Urothelium cell line (cell line): ENCODE measurements at regions not wholly inside any gene's neighbourhood (a gene's known extent, or its start where the extent isn't known, plus 50 kb on each side); places are given as distances from the start of the nearest gene placed in this dataset.
"Not testable (repeated sequence)": the region's sequence is repeated elsewhere in the genome, so short reads cannot be mapped to it uniquely, and the experiment has no call there.

Experiments
- DNase-seq: peaks from one replicate; pipeline ENCODE4 v3.0.0; 2011; ENCODE audit warnings: low spot score, mixed read lengths
- FAIRE-seq: peaks from 2 replicates; lab custom pipeline; 2011; peaks lifted over from hg19 to GRCh38; lab: Jason Lieb, UNC

DNA sequence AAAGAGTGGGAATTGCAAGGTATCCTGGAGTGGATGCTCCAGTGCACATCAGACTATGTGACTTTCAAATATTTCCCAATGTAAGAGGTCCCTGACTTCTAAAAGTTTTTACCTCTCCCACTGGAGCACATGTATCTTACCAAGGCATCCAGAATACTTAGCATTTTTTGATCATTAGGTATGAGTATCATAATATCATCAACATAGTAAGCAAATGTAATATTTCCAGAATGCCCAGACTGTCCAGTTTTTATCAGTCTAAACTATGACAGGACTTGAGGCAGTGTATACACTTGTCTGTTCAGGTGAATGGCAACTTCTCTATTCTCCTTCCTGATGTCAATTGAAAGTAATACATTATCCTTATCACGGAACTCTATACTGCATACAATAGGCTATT, 924.6 kb upstream of the GJE1 start:
- DNase-seq (no peak), FAIRE-seq (no peak)

DNA sequence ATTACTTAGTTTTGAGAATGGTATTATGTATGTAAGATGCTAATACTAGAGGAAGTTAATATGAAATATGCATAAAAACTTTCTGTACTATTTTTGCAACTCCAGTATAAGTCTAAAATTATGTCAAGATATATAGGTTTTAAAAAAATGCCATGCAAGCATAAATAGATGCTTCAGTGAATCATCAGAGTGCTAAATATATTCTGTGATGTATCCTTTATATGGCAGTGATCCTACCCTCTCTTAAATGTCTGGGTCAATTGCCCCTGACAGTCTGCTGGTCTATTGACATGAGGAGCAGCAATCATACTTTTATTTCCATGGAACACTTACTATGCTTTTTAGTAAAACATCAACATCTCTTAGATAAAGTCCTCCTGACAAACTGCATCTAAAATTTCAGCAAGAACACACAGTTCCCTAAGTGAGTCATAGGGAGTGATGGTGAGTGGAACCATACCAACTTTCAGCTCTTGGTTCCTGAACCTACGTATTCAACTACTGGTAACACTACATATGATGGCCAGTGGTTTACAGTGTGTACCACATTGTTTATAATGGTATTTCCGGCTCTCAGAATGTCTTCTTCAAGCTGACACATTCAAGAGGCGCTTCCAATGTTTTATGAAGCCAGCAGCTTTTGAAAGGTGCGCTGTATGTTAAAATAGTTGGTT, 928.7 kb upstream of the GJE1 start:
- FAIRE-seq, result no peak
- DNase-seq, result no peak

DNA sequence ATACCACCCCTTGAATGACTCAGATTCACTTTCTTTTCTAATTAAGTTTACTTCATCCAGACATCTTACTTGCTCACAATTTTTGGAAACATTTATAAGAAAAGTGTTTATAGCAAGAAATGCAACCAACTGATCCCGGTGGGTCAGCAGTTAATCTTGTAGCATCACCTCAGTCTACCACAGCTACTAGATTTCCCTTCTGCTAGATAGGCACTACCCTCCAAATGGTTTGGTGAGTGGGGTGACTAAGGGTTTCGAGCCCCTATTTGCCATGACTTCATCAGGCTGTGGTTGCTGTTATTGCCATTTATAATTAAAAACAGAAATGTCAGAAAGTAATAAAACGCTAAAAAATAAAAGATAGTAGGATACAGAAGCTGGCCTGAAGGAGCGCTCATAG, 930.1 kb upstream of the GJE1 start:
- FAIRE-seq, result no peak
- DNase-seq, result no peak

DNA sequence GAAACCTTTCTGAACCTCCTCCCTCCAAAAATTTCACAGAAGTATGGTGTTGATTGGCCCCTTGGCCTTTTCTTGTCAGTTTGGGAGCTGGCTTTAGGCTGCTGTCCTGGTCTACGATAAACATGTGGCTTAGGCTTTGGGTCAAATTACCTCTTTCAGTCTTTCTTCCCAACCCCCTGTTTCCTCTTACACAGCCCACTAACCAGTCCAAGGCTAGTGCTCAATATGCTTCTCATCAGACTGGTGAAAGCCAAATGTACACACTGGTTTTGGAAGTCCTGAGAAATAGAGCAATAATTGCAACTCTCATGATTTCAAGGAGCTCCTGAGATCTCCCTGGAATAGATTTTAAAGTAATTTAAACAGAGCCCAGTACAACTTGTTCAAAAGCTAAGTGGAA, 933.7 kb upstream of the GJE1 start:
- no peak for FAIRE-seq
- DNase-seq, result no peak

DNA sequence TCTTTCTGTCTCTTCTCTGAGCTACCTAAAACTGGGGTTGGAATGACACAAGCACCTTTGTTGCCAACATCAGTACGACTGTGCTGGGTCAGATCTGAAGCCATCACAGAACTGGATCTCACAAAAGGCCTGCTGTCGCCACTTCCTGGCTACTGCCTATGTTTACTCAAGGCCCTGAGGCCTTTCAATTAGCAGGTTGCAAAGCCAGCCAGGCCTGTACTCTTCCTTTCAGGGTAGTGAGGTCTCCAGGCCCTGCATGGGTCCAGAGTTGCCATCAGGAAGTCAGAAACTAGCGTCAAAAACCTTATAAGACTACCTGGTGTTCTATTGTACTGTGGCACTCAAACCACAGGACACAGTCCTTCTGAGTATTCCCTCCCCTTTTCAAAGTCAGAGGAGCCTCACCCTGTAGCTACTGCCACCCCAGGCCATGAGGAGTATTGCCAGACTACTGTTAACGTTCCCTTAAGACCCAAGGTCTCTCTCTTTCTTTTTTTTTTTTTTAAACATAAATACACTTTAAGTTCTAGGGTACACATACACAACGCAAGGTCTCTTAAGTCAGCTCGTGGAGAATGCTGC, 937.4 kb upstream of the GJE1 start:
- FAIRE-seq (no peak), DNase-seq (no peak)

DNA sequence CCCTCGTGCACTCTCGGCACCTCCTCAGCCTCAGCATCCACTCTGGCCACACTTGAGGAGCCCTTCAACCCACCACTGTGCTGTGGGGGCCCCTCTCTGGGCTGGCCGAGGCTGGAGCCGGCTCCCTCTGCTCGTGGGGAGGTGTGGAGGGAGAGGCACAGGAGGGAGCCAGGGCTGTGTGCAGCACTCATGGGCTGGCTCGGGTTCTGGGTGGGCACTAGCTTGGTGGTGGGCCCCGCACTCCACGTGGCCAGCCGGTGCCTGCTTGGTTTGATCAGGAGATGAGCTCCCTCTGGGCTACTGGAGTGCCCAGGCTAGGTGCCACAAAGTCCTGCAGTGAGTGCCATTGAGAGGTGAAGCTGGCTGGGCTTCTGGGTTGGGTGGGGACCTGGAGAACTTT, 949.4 kb upstream of the GJE1 start:
- DNase-seq (no peak), FAIRE-seq (no peak)

DNA sequence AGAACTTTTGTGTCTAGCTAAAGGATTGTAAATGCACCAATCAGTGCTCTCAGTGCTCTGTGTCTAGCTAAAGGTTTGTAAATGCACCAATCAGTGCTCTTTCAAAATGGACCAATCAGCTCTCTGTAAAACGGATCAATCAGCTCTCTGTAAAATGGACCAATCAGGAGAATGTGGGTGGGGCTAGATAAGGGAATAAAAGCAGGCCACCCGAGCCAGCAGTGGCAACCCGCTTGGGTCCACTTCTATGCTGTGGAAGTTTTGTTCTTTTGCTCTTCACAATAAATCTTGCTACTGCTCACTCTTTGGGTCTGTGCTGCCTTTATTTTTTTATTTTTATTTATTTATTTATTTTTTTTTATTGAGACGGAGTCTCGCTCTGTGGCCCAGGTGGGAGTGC, 957.3 kb upstream of the GJE1 start:
- not testable (repeated sequence) for DNase-seq, FAIRE-seq

DNA sequence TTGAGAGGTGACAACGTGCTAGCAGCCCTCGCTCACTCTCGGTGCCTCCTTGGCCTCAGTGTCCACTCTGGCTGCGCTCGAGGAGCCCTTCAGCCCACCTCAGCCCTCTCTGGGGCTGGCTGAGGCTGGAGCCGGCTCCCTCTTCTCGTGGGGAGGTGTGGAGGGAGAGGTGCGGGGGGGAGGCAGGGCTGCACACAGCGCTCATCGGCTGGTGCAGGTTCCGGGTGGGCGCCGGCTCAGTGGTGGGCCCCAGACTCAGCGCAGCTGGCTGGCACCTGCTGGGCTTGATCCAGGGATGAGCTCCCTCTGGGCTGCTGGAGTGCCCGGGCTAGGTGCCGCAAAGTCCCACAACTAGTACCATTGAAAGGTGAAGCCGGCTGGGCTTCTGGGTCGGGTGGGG, 957.8 kb upstream of the GJE1 start:
- DNase-seq (no peak), FAIRE-seq (no peak)

DNA sequence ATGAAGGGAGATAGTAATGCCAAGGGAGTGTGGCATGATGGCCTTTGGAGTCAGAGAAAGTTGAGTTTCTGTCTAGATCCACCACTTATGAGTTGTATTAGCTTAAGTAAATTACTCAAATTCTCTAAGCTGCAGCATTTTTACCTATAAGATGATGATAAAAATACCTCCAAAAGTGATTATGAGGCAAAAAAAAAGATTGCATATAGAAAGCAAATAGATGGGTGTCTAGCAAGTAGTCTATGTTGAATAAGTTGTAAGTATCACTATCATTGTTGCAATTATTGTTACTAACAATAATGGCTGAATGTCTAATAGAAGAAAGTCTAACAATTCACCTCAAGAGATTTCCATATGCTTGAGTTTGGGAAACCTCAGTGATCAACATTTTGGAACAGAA, 959.2 kb upstream of the GJE1 start:
- DNase-seq, result no peak
- FAIRE-seq, result no peak

DNA sequence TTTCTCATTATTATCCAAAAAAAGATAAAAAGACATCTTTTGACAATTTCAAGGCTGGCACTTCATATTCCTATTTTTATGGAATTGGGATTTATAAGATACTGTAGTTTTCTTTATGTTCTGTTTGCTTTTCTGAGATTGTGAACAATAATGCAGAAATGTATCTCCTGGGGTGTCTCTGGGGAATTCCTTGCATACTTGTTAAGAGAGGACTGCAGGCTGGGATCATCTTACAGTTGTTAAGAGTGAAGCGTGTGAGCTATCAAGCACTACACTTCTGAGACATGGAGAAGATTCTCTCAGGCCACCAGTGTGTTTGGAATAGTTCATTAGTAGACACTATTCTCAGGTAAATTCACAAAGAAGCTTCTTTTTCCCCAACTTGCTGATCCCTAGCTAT, 963.3 kb upstream of the GJE1 start:
- DNase-seq (no peak), FAIRE-seq (no peak)

DNA sequence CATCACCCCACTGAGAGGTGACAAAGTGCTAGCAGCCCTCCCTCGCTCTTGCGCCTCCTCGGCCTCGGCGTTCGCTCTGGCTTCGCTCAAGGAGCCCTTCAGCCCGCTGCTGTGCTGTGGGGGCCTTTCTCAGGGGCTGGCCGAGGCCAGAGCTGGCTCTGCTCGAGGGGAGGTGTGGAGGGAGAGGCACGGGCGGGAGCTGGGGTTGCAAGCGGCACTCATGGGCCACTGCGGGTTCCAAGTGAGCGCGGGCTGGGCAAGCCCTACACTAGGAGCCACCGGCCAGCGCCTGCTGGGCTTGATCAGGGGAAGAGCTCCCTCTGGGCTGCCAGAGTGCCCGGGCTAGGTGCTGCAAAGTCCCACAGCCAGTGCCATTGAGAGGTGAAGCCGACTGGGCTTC, 964.8 kb upstream of the GJE1 start:
- FAIRE-seq, result no peak

DNA sequence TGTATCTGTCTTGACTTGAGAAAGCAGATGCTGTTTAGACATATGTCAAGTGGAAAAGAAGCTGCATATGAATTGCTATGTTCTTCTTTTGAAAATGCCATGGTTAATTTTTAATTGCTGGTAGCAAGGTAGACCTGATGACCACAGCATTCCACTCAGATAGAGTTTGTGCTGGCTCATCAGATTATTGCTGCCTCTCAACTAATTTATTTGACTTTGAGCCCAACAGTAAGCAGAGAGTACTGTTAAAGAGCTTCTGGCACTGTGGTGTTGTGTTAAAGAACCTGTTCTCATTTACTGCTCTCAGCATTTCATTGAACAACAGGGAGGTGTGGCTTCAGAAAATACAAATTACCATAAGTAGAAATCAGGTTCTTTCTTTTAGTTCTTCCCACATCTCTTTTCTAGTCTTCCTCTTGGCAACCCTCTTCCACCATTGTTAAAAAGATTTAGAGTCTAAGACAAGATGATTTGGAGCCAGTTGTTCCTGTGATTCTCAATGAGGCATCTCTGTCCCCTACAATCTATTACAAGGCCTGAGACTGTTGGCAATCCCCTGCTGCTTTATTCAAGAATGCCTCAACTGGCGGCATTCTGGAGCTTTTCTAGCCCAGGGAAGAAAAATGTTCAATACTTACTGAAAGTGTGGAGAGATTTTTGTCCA, 967.6 kb upstream of the GJE1 start:
- no peak for DNase-seq
- FAIRE-seq, result no peak

More for the DNA sequence above, 964.8 kb upstream of the GJE1 start:
- DNase-seq, result no peak

DNA sequence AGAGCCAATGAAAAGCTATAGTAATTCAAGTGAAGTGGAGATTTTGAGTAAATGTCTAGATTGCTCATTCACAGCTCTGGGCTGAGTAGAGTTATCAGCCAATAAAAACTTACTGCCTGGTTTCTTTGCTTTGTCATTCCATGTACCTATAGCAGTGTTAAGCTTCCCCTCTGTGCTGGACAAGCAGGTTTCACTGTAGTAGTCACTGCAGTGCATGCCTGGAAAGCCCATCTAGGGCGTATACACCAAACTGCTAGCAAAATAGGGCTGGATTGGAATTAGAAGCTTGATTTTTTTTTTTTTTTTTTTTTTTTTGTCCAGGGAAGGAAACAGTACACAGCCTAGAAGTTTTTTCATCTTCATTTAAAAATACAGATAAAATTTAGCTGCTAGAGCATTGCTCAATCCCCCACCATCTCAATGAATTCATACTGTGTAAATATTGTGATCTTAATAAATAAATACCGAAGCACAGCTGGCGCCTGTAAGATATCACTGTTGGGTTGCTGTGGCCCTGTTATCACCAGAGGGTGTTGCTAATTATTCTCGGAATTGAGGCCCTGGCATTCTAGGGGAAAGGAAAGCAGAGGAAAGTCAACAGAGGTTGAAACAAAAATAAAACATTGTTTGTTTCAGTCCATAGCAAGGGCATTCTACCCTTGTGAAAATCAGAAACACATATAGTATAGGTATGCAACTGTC, 968.5 kb upstream of the GJE1 start:
- DNase-seq, result no peak
- FAIRE-seq, result no peak

DNA sequence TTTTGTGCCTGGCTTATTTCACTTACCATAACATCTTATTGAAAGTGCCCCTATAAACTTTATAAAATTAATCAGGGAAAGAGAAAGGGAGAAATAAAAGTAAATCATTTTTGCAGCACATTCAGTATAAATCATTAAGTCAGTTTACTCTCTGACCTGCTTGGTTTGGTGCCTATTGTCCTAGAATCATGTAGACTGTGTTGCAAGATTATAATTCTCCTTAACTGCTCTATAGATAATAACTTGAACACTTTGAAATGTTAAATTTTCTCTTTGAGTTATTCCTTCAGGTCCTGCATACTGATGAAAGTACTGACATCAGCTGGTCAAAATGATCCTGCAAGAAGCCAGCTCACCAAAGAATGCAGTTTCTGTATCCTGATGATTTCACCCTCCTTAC, 969.6 kb upstream of the GJE1 start:
- DNase-seq (no peak), FAIRE-seq (no peak)

DNA sequence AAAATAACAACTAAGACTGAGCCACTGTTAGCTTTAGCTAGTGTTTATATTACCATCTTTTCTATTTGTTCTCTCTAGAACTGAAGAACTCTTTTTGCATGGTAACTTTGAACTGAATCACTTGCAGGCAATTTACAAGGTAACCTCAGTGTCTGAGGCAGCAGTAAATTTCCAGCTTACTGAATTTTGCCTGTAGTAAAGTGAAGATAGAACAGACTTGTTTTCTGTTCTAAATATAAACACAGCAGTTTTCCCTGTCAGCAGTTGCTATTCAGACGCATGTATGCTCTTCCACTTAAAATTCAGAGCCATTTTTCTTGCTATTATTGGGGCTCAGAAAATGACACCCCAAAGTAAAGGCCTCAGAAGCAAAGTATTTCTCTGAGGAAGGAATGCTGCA, 974.0 kb upstream of the GJE1 start:
- DNase-seq (no peak), FAIRE-seq (no peak)

DNA sequence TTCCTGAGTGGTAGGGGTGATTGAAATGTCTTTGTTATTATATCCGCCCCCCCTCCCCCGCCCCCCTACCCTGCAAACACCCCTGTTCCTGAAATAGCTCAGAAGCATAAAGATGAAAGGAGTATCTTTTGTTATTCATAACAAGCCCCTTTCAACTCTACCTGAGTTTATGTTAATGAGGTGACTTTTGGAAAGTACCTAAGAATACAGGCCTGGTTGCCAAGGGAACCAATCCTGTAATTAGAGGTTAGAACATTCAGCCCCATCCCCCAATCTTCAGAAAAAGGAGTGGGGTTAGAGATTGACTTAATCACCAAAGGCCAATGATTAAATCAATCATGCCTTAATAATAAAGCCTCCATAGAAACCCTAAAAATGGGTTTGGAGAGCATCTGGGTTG, 979.2 kb upstream of the GJE1 start:
- no peak for FAIRE-seq
- DNase-seq, result no peak

DNA sequence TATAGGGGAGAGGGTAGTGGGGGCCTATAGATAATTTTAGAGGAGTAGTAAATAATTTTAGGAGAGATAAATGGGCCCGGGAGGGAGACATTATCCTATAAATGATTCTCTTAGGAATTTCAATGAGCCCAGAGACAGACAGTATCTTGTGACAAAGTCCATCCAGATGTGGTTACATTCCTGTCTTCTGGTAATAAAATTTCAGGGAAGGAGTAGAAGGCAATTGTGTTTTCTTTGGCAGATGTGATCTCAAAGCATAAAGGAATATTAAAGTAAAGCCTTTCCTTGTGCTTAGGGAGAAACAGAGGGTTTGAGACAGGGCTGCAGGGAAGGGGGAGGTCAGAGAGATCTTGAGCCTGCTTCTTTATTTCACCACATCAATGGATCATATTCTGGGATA, 979.8 kb upstream of the GJE1 start:
- DNase-seq (no peak), FAIRE-seq (no peak)

DNA sequence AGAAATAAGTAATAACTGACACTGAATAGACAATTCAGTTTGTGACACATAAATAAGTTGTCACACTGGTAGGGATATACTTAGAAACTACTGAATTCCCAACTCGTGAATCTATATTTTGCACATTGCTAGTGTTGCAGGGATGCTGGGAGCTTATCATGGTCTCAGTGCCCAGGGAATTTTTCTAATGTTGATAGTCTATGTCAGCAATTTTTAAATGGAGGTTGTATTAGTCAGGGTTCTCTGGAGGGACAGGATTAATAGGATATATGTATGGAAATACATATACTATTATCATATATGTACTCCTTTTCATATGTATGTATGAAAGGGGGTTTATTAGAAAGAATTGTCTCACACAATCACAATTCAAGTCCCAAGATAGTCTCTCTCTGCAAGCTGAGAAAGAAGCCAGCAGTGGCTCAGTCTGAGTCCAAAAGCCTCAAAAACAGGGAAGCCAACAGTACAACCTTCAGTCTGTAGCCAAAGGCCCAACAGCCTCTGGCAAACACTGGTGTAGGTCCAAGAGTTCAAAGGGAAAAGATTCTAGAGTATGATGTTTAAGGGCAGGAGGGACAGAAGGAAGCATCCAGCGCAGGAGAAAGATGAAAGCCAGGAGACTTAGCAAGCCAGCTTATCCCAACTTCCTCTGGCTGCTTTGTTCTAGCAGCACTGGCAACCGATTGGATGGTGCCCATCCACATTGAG, 980.9 kb upstream of the GJE1 start:
- FAIRE-seq, result no peak
- DNase-seq, result no peak

DNA sequence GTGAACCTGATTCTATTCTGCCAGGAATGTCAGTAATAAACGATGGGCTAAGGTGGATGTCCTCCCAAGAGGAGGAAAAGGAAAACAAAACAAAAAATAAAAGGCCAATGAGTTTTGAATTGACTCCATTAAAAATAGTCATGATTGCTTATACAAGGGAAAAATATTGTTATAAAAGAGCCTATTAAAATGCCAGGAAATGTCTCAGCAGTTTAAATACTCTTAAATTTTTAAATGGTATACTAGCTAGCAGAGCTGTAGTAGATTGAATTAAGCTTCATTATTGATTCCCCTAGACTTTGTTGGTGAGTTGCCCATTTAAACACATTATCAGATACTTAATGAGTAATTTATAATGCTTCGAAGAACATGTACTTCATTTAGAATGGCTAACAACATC, 990.9 kb upstream of the GJE1 start:
- no peak for FAIRE-seq
- no peak for DNase-seq

DNA sequence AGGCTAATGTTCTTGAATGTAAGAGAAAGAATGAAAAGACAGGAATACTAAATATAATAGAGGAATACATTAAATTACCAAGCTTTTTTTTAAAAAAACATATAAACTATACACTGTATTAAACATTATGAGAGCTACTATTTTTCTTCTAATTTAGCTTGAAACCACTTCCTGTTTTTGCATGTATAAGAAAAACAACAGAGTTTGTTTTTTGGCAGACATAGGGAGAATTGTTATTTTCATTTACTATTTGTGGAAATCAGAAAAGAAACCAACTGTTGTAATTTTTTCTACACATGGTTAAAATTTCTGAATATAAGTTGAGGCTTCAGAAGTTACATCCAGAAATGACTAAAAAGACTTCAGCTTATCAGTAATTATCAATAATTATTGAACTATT, 991.8 kb upstream of the GJE1 start:
- DNase-seq (no peak), FAIRE-seq (no peak)

DNA sequence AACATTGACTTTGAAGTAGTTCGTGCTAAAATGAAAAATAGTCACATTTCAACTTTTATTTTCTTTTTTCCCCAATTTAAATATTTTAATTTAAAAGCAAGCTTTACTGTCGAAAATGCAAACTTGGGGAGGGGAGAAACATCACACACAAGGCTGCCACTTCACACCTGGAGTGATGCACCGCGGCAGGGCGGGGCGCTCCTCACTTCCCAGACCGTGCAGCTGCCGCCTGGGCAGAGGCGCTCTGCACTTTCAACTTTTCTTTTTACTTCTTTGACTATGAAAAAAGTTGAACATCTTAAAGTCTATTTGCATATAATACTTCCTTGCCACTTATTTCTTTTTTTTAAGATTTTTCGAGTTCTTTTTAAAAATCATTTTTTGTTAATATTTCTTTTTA, 993.3 kb upstream of the GJE1 start:
- DNase-seq (no peak), FAIRE-seq (no peak)
